SKM-1 treated with dmso at 0.1 percent for 144 hours (cell line): ENCODE measurements at regions not wholly inside any gene's neighbourhood (a gene's known extent, or its start where the extent isn't known, plus 50 kb on each side); places are given as distances from the start of the nearest gene placed in this dataset.
"Not testable (repeated sequence)": the region's sequence is repeated elsewhere in the genome, so short reads cannot be mapped to it uniquely, and the experiment has no call there.

Source experiments
- DNase-seq: peaks from one replicate; lab custom pipeline; 2025; ENCODE audit not compliant: unreplicated experiment; lab: John Stamatoyannopoulos, UW

GRCh38 chr18:6569813-6570212 lies 155.1 kb upstream of the L3MBTL4 start:
- DNase-seq, result no peak

- DNase-seq, result no peak
These were observed 156.0 kb upstream of the L3MBTL4 start for GRCh38 chr18:6570581-6571238.

GRCh38 chr18:6571239-6571602 lies 156.5 kb upstream of the L3MBTL4 start:
- no peak for DNase-seq

- not testable (repeated sequence) for DNase-seq
These were observed 157.3 kb upstream of the ARHGAP28 start for GRCh38 chr18:6572192-6572591.

- no peak for DNase-seq
These were observed 154.9 kb upstream of the ARHGAP28 start for GRCh38 chr18:6574631-6575030.

- no peak for DNase-seq
These were observed 153.6 kb upstream of the ARHGAP28 start for GRCh38 chr18:6575908-6576307.

GRCh38 chr18:6576718-6577375 lies 152.7 kb upstream of the ARHGAP28 start:
- no peak for DNase-seq

- no peak for DNase-seq
These were observed 150.8 kb upstream of the ARHGAP28 start for GRCh38 chr18:6578686-6579085.

GRCh38 chr18:6579486-6579885 lies 150.0 kb upstream of the ARHGAP28 start:
- no peak for DNase-seq

- DNase-seq, result no peak
These were observed 149.1 kb upstream of the ARHGAP28 start for GRCh38 chr18:6580401-6580800.

GRCh38 chr18:6589923-6590322 lies 139.6 kb upstream of the ARHGAP28 start:
- no peak for DNase-seq

GRCh38 chr18:6590326-6590725 lies 139.2 kb upstream of the ARHGAP28 start:
- DNase-seq, result no peak

- no peak for DNase-seq
These were observed 138.0 kb upstream of the ARHGAP28 start for GRCh38 chr18:6591491-6591890.

- DNase-seq, result no peak
These were observed 137.0 kb upstream of the ARHGAP28 start for GRCh38 chr18:6592522-6592921.

- no peak for DNase-seq
These were observed 136.2 kb upstream of the ARHGAP28 start for GRCh38 chr18:6593142-6593885.

- no peak for DNase-seq
These were observed 133.8 kb upstream of the ARHGAP28 start for GRCh38 chr18:6595666-6596065.

- no peak for DNase-seq
These were observed 130.9 kb upstream of the ARHGAP28 start for GRCh38 chr18:6598657-6599056.

- no peak for DNase-seq
These were observed 128.8 kb upstream of the ARHGAP28 start for GRCh38 chr18:6600667-6601167.

GRCh38 chr18:6601241-6601640 lies 128.3 kb upstream of the ARHGAP28 start:
- no peak for DNase-seq

- DNase-seq, result no peak
These were observed 127.2 kb upstream of the ARHGAP28 start for GRCh38 chr18:6602365-6602764.

- DNase-seq, result no peak
These were observed 125.0 kb upstream of the ARHGAP28 start for GRCh38 chr18:6604573-6604941.
